ENCODE measurements at regions not wholly inside any gene's neighbourhood (a gene's known extent, or its start where the extent isn't known, plus 50 kb on each side); places are given as distances from the start of the nearest gene placed in this dataset.

DNA sequence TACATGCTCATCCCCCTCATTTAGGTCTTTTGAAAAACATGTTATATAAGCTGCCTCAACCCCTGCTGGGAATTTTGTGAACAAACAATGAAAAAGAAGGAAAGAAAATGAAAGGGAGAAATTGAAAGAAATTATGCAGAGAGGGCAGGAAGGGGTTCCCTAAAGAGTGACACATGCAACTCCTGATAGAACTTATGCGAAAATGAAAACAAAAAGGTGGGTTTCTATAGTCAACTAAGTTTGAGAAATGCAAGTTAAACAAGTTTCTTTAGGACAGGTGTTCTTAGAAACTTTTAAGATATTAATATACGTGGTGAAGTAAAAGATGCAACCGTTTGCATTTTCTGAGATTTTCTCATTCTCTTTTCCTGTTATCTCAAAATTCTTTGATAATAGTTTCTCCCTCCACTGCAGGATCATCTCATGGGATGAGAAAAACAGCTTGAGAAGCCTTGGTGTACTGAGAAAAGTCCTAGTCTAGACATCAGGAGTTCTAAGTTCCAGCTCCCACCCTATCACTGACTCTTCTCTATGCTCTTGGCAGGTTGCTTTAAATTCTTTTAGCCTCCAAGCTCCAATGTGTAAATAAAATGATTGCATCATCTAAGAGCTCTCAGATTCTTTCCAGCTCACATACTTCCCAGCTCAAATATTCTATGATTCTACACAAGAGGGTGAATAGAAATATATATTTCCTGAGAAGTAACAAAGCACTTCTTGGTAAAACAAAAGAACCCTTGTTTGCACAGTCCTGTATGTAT lies 109.2 kb downstream of the FAM76B start:
- H3K27ac ChIP-seq, result no peak overlapping the region

DNA sequence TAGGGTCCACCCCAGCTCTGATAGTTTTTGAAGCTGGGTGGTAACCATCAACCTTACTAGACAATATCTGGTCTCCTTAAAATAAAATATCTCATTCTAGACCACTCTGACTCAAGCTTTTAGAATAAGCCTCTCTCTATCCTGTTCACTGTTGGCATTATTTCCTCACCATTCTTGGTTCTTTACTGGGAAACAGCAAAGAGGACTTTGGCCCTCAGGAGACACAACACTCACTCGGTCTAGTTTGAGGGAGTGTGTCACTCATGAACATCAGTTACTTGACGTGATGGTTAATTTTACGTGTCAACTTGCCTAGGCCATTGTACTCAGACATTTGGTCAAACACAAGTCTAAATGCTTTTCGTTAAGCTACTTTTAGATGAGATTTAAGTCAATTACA lies 110.6 kb downstream of the FAM76B start:
- TF ChIP-seq CTCF (conservative IDR thresholded peaks at IDR 0.05) (no peak), ZFX (IDR thresholded peaks at IDR 0.05) (no peak)
- H3K27ac ChIP-seq, result no peak overlapping the region

More for the DNA sequence above, 109.2 kb downstream of the FAM76B start:
- TF ChIP-seq ZFX (IDR thresholded peaks at IDR 0.05) (no peak), CTCF (conservative IDR thresholded peaks at IDR 0.05) (no peak)

GRCh38 chr11:95676308-95676707 lies 113.3 kb downstream of the FAM76B start:
- TF ChIP-seq ZFX (IDR thresholded peaks at IDR 0.05), result no peak
- TF ChIP-seq CTCF (conservative IDR thresholded peaks at IDR 0.05), result no peak
- H3K27ac ChIP-seq, result no peak overlapping the region

GRCh38 chr11:95675585-95675984 lies 114.0 kb downstream of the FAM76B start:
- TF ChIP-seq CTCF (conservative IDR thresholded peaks at IDR 0.05) (no peak), ZFX (IDR thresholded peaks at IDR 0.05) (no peak)
- H3K27ac ChIP-seq, result no peak overlapping the region

DNA sequence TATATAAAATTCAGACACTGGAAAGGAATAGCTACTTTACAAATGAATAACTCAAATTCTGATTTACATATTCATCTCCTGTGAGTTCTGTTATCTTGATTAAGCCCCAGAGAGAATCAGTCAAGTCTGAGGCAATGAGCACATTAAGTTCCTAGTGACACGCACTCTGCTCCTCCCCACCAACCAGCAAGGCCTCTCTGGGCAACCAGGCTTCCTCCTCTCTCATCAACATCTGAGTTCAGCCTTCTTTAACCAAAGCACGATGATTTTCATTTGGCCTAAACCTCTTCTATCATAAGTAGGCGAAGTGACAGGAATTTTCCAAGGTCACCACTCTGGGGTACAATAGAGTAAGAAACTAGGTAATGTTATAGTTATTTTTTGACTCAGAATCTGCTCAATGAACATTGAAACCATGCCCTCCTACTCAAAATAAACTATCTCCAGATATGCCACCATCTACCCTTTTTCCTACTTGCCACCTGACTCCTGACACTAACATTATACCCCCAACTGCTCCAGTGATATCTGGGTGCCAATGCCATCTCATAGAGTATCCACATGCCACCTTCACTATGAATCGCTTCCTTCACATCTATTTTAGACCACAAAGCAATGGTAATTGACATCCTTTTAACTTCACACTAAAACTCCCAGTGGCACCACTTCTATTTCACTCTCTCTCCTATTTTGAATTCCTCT lies 114.8 kb downstream of the FAM76B start:
- TF ChIP-seq ZFX (IDR thresholded peaks at IDR 0.05), result no peak
- TF ChIP-seq CTCF (conservative IDR thresholded peaks at IDR 0.05), result no peak

GRCh38 chr11:95671768-95672167 lies 117.8 kb downstream of the FAM76B start:
- no peak overlapping the region for H3K27ac ChIP-seq
- no peak for TF ChIP-seq ZFX (IDR thresholded peaks at IDR 0.05)
- no peak for TF ChIP-seq CTCF (conservative IDR thresholded peaks at IDR 0.05)

More for the DNA sequence above, 114.8 kb downstream of the FAM76B start:
- H3K27ac ChIP-seq, result no peak overlapping the region

GRCh38 chr11:95668131-95668530 lies 121.5 kb downstream of the FAM76B start:
- no peak for TF ChIP-seq ZFX (IDR thresholded peaks at IDR 0.05)
- TF ChIP-seq CTCF (conservative IDR thresholded peaks at IDR 0.05), result no peak
- H3K27ac ChIP-seq, result no peak overlapping the region

Data from C4-2B (cell line).